Uterus (tissue), 3 donors: ENCODE measurements at regions not wholly inside any gene's neighbourhood (a gene's known extent, or its start where the extent isn't known, plus 50 kb on each side); places are given as distances from the start of the nearest gene placed in this dataset.

Source experiments
- DNase-seq, 2 donors: peaks; one replicate each; pipeline ENCODE4 v3.0.0-alpha.2; 2019 to 2020
- H3K27ac ChIP-seq, 2 donors: fragments of 200-600 bp; sonication (generic); 1 replicate in 1 of 2; 2 replicates in 1 of 2; pipeline ENCODE4 v1.5.1; 2016 to 2018
- H3K27me3 ChIP-seq, 2 donors: fragments of 200-600 bp; sonication (generic); one replicate each; pipeline ENCODE4 v1.5.1; 2018 to 2019; ENCODE audit warnings: control low read depth in 1 of 2
- H3K36me3 ChIP-seq, 2 donors: fragments of 200-600 bp; sonication (generic); one replicate each; pipeline ENCODE4 v1.5.1; 2019; ENCODE audit warnings: control low read depth in 1 of 2
- H3K4me1 ChIP-seq, 2 donors: fragments of 200-600 bp; sonication (generic); one replicate each; pipeline ENCODE4 v1.5.1; 2018 to 2019; ENCODE audit warnings: control low read depth in 1 of 2
- H3K4me3 ChIP-seq, 2 donors: fragments of 200-600 bp; sonication (generic); 1 replicate in 1 of 2; 2 replicates in 1 of 2; pipeline ENCODE4 v1.5.1; 2018 to 2019; ENCODE audit warnings: mild to moderate bottlenecking in 1 of 2
- H3K9me3 ChIP-seq, 2 donors: fragments of 200-600 bp; sonication (generic); one replicate each; pipeline ENCODE4 v1.5.1; 2019; ENCODE audit warnings: control low read depth in 1 of 2
- POLR2A ChIP-seq, 2 donors: fragments of 450-650 bp; IDR thresholded peaks; one replicate each; pipeline ENCODE4 v1.6.1; 2016; ENCODE audit warnings: antibody characterized with exemption in 2 of 2, mild to moderate bottlenecking in 1 of 2, moderate library complexity in 1 of 2
- intact Hi-C: fragments of 100-400 bp; cut with DNase I; formaldehyde crosslinking; loops from one replicate; pipeline ENCODE4 v1.15.1; 2023; ENCODE audit warnings: low total_unique reads
- TF ChIP-seq, protein P1 (sequence below), 4 experiments: fragments of 200-600 bp in 2 of 4; fragments of 450-650 bp in 2 of 4; sonication (generic) in 2 of 4; IDR thresholded peaks; one replicate each; pipeline ENCODE4 v1.5.1; 2016 to 2019; ENCODE audit warnings: antibody characterized with exemption in 4 of 4, mild to moderate bottlenecking in 2 of 4, moderate library complexity in 1 of 4
- donor health status: DM: yes; HTN: yes; CAD: no.

DNA sequence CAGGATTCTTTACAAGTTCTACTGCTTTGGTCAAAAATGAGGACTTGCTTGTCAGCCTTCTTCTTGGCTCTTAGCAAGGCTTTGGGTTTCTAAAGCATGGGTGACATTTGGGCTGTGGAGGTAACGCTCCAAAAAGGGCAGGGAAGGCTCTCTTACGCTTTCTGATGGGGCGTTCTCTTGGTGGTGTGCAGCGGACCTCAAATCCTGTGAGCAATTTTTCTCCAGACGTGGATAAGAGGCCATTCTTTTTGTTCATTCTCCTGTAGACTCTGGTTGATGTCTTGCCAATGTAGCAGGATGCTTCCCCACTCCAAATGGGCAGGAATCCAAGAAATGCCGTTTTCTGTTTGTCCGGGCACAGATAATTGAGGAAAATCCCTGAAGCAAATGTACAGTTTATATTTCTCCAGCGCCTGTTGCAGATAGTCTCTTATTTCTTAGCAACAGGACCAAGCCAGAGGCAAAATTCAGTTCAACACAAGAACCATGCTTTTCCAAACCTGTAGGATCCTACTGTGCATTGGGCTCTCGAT lies 138.4 kb upstream of the NFE2L3 start:
- intact Hi-C loops: no loop called here
- H3K27ac ChIP-seq: no peak overlapping the region
- no peaks in the 10 kb centered on the region for H3K27me3 ChIP-seq
- no peaks in the 10 kb centered on the region for H3K9me3 ChIP-seq
- H3K4me3 ChIP-seq: no peak overlapping the region
- DNase-seq: no peak
- H3K36me3 ChIP-seq: no peaks in the 10 kb centered on the region
- H3K4me1 ChIP-seq: no peaks in the 10 kb centered on the region
- TF ChIP-seq, protein P1, sequence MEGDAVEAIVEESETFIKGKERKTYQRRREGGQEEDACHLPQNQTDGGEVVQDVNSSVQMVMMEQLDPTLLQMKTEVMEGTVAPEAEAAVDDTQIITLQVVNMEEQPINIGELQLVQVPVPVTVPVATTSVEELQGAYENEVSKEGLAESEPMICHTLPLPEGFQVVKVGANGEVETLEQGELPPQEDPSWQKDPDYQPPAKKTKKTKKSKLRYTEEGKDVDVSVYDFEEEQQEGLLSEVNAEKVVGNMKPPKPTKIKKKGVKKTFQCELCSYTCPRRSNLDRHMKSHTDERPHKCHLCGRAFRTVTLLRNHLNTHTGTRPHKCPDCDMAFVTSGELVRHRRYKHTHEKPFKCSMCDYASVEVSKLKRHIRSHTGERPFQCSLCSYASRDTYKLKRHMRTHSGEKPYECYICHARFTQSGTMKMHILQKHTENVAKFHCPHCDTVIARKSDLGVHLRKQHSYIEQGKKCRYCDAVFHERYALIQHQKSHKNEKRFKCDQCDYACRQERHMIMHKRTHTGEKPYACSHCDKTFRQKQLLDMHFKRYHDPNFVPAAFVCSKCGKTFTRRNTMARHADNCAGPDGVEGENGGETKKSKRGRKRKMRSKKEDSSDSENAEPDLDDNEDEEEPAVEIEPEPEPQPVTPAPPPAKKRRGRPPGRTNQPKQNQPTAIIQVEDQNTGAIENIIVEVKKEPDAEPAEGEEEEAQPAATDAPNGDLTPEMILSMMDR (IDR thresholded peaks at IDR 0.05): no peak
- TF ChIP-seq POLR2A (IDR thresholded peaks at IDR 0.05): no peak

DNA sequence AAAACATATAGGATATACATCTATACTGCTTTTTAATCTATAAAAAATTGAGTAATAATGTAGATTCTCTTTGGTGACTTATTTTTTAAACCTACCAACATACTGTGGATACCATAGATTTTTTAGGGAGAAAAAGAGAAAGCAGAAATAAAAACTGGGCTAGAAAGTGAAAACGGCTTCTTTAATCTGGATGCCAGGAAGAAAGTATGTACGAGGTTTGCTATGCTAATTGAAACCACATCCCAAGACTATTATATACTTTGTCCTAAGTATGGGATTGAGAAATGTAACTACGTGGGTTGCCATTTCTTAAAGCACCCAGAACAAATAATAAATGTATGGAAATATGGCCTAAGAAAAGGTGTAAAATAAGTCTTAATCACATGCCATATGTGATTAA lies 129.0 kb upstream of the NFE2L3 start:
- intact Hi-C loops: no loop called here
- Histone ChIP-seq H3K9me3 (no peaks in the 10 kb centered on the region), H3K27ac (no peak overlapping the region), H3K4me3 (no peak overlapping the region), H3K36me3 (no peaks in the 10 kb centered on the region), H3K27me3 (no peaks in the 10 kb centered on the region), H3K4me1 (no peaks in the 10 kb centered on the region)
- no peak for TF ChIP-seq POLR2A (IDR thresholded peaks at IDR 0.05)
- DNase-seq: no peak

DNA sequence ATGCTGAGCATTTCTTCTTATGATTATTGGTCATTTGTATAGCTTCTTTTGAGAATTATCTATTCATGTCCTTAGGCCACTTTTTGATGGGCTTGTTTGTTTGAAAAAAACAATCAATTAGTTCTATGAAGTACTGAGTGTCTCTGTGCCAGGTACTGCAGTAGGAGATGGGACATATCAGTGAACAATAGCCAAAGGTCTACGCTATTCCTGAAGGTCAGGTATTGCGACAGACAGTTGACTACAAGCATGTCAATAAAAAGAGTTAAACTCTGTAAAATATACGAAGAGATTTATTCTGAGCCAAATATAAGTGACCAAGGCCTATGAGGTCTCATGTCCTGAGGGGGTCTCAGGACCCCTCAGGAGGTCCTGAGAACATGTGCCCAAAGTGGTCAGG lies 122.1 kb upstream of the NFE2L3 start:
- H3K4me1 ChIP-seq: no peaks in the 10 kb centered on the region
- no peaks in the 10 kb centered on the region for H3K27me3 ChIP-seq
- no peaks in the 10 kb centered on the region for H3K9me3 ChIP-seq
- H3K4me3 ChIP-seq: no peak overlapping the region
- intact Hi-C loops: no loop called here
- no peak for TF ChIP-seq POLR2A (IDR thresholded peaks at IDR 0.05)
- TF ChIP-seq, protein P1 (IDR thresholded peaks at IDR 0.05): no peak
- no peak overlapping the region for H3K27ac ChIP-seq
- H3K36me3 ChIP-seq: no peaks in the 10 kb centered on the region
- no peak for DNase-seq

DNA sequence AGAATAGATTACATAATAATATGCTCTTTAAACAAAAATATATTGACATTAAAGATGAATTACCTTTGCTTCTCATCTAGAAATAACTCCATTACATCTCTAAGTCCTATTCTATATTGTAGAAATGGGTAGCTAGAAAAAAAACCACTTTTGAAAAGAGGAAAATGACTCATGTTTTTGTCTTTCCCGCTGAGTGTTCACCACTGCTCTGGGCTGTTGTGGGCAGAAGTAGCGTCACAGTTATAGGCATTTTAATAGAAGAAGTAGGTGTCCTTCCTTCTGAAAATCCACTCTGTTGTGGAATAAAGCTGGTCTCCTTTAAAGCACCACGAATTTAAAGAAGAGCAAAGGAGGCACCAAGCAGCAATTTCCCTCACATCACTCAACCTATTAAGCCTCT lies 117.6 kb upstream of the NFE2L3 start:
- no peak for DNase-seq
- intact Hi-C loops: no loop called here
- H3K9me3 ChIP-seq: no peaks in the 10 kb centered on the region

DNA sequence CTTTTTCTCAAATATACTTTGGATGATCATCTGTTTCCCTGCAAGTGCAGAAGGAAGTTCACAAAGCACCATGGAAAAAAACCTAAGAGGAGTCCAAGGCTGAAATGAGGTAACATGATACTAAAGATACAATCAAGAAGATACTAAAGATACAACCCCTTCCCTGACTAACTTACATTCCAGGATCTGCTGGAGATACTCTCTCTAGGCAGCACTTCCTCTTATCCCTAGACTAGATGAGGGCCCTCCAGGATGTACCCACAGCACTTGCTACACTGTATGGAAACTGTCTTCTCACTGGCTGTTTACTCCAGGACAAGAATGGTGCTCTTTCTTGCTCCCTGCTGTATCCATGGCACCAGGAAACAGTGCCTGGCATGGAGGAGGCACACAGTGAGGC lies 116.4 kb upstream of the NFE2L3 start:
- H3K9me3 ChIP-seq: no peaks in the 10 kb centered on the region
- H3K36me3 ChIP-seq: no peaks in the 10 kb centered on the region
- no peak overlapping the region for H3K4me3 ChIP-seq
- DNase-seq: no peak
- intact Hi-C loops: no loop called here
- TF ChIP-seq, protein P1 (IDR thresholded peaks at IDR 0.05): no peak
- TF ChIP-seq POLR2A (IDR thresholded peaks at IDR 0.05): no peak
- H3K27ac ChIP-seq: no peak overlapping the region
- H3K4me1 ChIP-seq: no peaks in the 10 kb centered on the region
- H3K27me3 ChIP-seq: no peaks in the 10 kb centered on the region

More for the DNA sequence above, 117.6 kb upstream of the NFE2L3 start:
- no peaks in the 10 kb centered on the region for H3K4me1 ChIP-seq
- TF ChIP-seq, protein P1 (IDR thresholded peaks at IDR 0.05): no peak
- no peak for TF ChIP-seq POLR2A (IDR thresholded peaks at IDR 0.05)
- H3K36me3 ChIP-seq: no peaks in the 10 kb centered on the region
- no peak overlapping the region for H3K4me3 ChIP-seq
- H3K27me3 ChIP-seq: no peaks in the 10 kb centered on the region
- no peak overlapping the region for H3K27ac ChIP-seq

DNA sequence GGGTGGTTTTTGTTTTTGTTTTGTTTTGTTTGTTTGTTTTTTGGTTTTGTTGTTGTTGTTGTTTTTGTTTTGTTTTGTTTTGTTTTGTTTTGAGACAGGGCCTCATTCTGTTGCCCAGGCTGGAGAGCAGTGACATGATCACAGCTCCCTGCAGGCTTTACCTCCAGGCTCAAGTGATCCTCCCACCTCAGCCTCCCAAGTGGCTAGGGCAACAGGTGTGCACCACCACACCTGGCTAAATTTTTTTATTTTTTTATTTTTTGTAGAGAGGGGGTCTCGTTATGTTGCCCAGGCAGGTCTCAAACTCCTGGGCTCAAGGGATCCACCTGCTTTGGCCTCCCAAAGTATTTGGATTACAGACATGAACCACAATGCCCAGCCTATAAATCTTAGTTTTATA lies 115.9 kb upstream of the NFE2L3 start:
- Histone ChIP-seq H3K27ac (no peak overlapping the region), H3K4me1 (no peaks in the 10 kb centered on the region), H3K9me3 (no peaks in the 10 kb centered on the region), H3K36me3 (no peaks in the 10 kb centered on the region), H3K27me3 (no peaks in the 10 kb centered on the region), H3K4me3 (no peak overlapping the region)
- no peak for DNase-seq
- no peak for TF ChIP-seq POLR2A (IDR thresholded peaks at IDR 0.05)
- TF ChIP-seq, protein P1 (IDR thresholded peaks at IDR 0.05): no peak
- intact Hi-C loops: no loop called here
